H9 (cell line): ENCODE measurements at regions not wholly inside any gene's neighbourhood (a gene's known extent, or its start where the extent isn't known, plus 50 kb on each side); places are given as distances from the start of the nearest gene placed in this dataset.

Experiments
- DNase-seq: peaks from one replicate; pipeline ENCODE4 v3.0.0-alpha.2; 2017
- H2AFZ ChIP-seq: one replicate; pipeline ENCODE4 v1.6.1; 2013; ENCODE audit warnings: mild to moderate bottlenecking, low read length, control low read depth, moderate library complexity
- H2AK5ac ChIP-seq: 2 replicates; pipeline ENCODE4 v1.6.1; 2013; ENCODE audit warnings: low read length, control low read depth, mixed read lengths; ENCODE audit not compliant: insufficient read length
- H2BK120ac ChIP-seq: one replicate; pipeline ENCODE4 v1.6.1; 2013; ENCODE audit warnings: low read depth, mild to moderate bottlenecking, low read length, control low read depth, inconsistent platforms; ENCODE audit not compliant: poor library complexity, severe bottlenecking
- H2BK12ac ChIP-seq: 2 replicates; pipeline ENCODE4 v1.6.1; 2013; ENCODE audit warnings: low read length, control low read depth, mixed read lengths, low read depth; ENCODE audit not compliant: insufficient read length
- H2BK15ac ChIP-seq: 2 replicates; pipeline ENCODE4 v1.6.1; 2013; ENCODE audit warnings: low read depth, low read length, control low read depth
- H2BK20ac ChIP-seq: one replicate; pipeline ENCODE4 v1.6.1; 2013; ENCODE audit warnings: low read depth, mild to moderate bottlenecking, low read length, control low read depth, inconsistent platforms; ENCODE audit not compliant: poor library complexity, severe bottlenecking
- H2BK5ac ChIP-seq: 2 replicates; pipeline ENCODE4 v1.6.1; 2013; ENCODE audit warnings: low read length, control low read depth, mixed read lengths; ENCODE audit not compliant: insufficient read length
- H3K14ac ChIP-seq: 2 replicates; pipeline ENCODE4 v1.6.1; 2013; ENCODE audit warnings: low read length, control low read depth; ENCODE audit not compliant: insufficient read depth
- H3K18ac ChIP-seq: 2 replicates; pipeline ENCODE4 v1.6.1; 2013; ENCODE audit warnings: low read depth, mild to moderate bottlenecking, mixed read lengths, low read length, control low read depth; ENCODE audit not compliant: insufficient read length
- H3K23ac ChIP-seq: 2 replicates; pipeline ENCODE4 v1.6.1; 2013; ENCODE audit warnings: low read length, control low read depth, mixed read lengths, low read depth; ENCODE audit not compliant: insufficient read length
- H3K23me2 ChIP-seq: 2 replicates; pipeline ENCODE4 v1.6.1; 2013; ENCODE audit warnings: low read depth, mild to moderate bottlenecking, mixed read lengths, low read length, control low read depth; ENCODE audit not compliant: insufficient read length, poor library complexity, severe bottlenecking
- H3K27ac ChIP-seq: 2 replicates; pipeline ENCODE4 v1.5.1; 2013; ENCODE audit warnings: low read length, control low read depth, mixed read lengths, low read depth; ENCODE audit not compliant: insufficient read length
- H3K27me3 ChIP-seq: 2 replicates; pipeline ENCODE4 v1.6.1; 2013; ENCODE audit warnings: low read length, control low read depth, inconsistent platforms; ENCODE audit not compliant: insufficient read depth
- H3K4ac ChIP-seq: 2 replicates; pipeline ENCODE4 v1.6.1; 2013; ENCODE audit warnings: low read depth, mild to moderate bottlenecking, control low read depth, inconsistent platforms, low read length, moderate library complexity
- H3K4me1 ChIP-seq: 2 replicates; pipeline ENCODE4 v1.6.1; 2013; ENCODE audit warnings: low read length, control low read depth, inconsistent platforms; ENCODE audit not compliant: insufficient read depth
- H3K4me2 ChIP-seq: 2 replicates; pipeline ENCODE4 v1.6.1; 2013; ENCODE audit warnings: low read length, control low read depth, mixed read lengths; ENCODE audit not compliant: insufficient read length, insufficient read depth
- H3K56ac ChIP-seq: 2 replicates; pipeline ENCODE4 v1.6.1; 2013; ENCODE audit warnings: low read depth, mild to moderate bottlenecking, mixed read lengths, low read length, control low read depth; ENCODE audit not compliant: insufficient read length
- H3K79me1 ChIP-seq: 2 replicates; pipeline ENCODE4 v1.6.1; 2013; ENCODE audit warnings: low read depth, mild to moderate bottlenecking, moderate library complexity, low read length, control low read depth, inconsistent platforms; ENCODE audit not compliant: insufficient read depth, poor library complexity, severe bottlenecking
- H3K79me2 ChIP-seq: 2 replicates; pipeline ENCODE4 v1.6.1; 2013; ENCODE audit warnings: low read length, control low read depth, inconsistent platforms; ENCODE audit not compliant: insufficient read depth
- H3K9ac ChIP-seq: 2 replicates; pipeline ENCODE4 v1.6.1; 2013; ENCODE audit warnings: low read length, control low read depth, mixed read lengths; ENCODE audit not compliant: insufficient read length; ENCODE audit errors: extremely low read depth
- H3K9me3 ChIP-seq: one replicate; pipeline ENCODE4 v1.6.1; 2013; ENCODE audit warnings: low read depth, low read length, inconsistent platforms; ENCODE audit not compliant: control insufficient read depth
- H3T11ph ChIP-seq: one replicate; pipeline ENCODE4 v1.6.1; 2013; ENCODE audit warnings: mild to moderate bottlenecking, low read length, control low read depth, inconsistent platforms
- H4K20me1 ChIP-seq: one replicate; pipeline ENCODE4 v1.6.1; 2013; ENCODE audit not compliant: control insufficient read depth, insufficient read length, insufficient read depth
- H4K5ac ChIP-seq: 2 replicates; pipeline ENCODE4 v1.6.1; 2013; ENCODE audit warnings: low read depth, mild to moderate bottlenecking, mixed read lengths, low read length, control low read depth; ENCODE audit not compliant: insufficient read length
- H4K8ac ChIP-seq: replicated peaks from 2 replicates; pipeline ENCODE4 v1.6.1; 2013; ENCODE audit warnings: low read length, control low read depth, mixed read lengths, low read depth; ENCODE audit not compliant: insufficient read length
- H4K91ac ChIP-seq: 2 replicates; pipeline ENCODE4 v1.6.1; 2013; ENCODE audit warnings: low read depth, mild to moderate bottlenecking, moderate library complexity, mixed read lengths, low read length, control low read depth; ENCODE audit not compliant: insufficient read length
- H3K27ac Mint-ChIP-seq, 3 experiments: 2 replicates in 2 of 3; 3 replicates in 1 of 3; pipeline ENCODE4 v1.8.0; 2020 to 2021; ENCODE audit warnings: mixed read lengths in 3 of 3, mild to moderate bottlenecking in 1 of 3, moderate library complexity in 1 of 3
- H3K27me3 Mint-ChIP-seq: 2 replicates; pipeline ENCODE4 v1.8.0; 2021; ENCODE audit warnings: low read depth, mild to moderate bottlenecking, moderate library complexity, mixed read lengths
- H3K36me3 Mint-ChIP-seq, 3 experiments: 2 replicates in 2 of 3; 3 replicates in 1 of 3; pipeline ENCODE4 v1.8.0; 2020 to 2021; ENCODE audit warnings: low read depth in 3 of 3, mixed read lengths in 3 of 3; ENCODE audit not compliant: insufficient read depth in 1 of 3
- H3K4me1 Mint-ChIP-seq, 2 experiments: 2 replicates each; pipeline ENCODE4 v1.8.0; 2020; ENCODE audit warnings: mixed read lengths in 2 of 2
- H3K4me3 Mint-ChIP-seq, 2 experiments: 2 replicates in 1 of 2; 3 replicates in 1 of 2; pipeline ENCODE4 v1.8.0; 2020 to 2021; ENCODE audit warnings: mild to moderate bottlenecking in 2 of 2, mixed read lengths in 2 of 2, moderate library complexity in 1 of 2
- H3K9me3 Mint-ChIP-seq, 2 experiments: 2 replicates in 1 of 2; 3 replicates in 1 of 2; pipeline ENCODE4 v1.8.0; 2020; ENCODE audit warnings: mild to moderate bottlenecking in 2 of 2, mixed read lengths in 2 of 2, moderate library complexity in 1 of 2
- WGBS: extraction: QIAGEN DNeasy Blood & Tissue Kit; methylation state at CpG from one replicate; pipeline ENCODE4 v1.1.7; 2013; ENCODE audit warnings: missing lambda C conversion rate, low lambda C conversion rate, mixed read lengths; ENCODE audit not compliant: insufficient read length; ENCODE audit errors: extremely low coverage; 5-methylcytosine and 5-hydroxymethylcytosine counted together
- TF ChIP-seq, protein P1 (sequence below): fragments of 200-600 bp; sonication (generic); conservative IDR thresholded peaks from 3 replicates; pipeline ENCODE4 v1.8.0; 2021; ENCODE audit warnings: antibody characterized with exemption, mild to moderate bottlenecking

DNA sequence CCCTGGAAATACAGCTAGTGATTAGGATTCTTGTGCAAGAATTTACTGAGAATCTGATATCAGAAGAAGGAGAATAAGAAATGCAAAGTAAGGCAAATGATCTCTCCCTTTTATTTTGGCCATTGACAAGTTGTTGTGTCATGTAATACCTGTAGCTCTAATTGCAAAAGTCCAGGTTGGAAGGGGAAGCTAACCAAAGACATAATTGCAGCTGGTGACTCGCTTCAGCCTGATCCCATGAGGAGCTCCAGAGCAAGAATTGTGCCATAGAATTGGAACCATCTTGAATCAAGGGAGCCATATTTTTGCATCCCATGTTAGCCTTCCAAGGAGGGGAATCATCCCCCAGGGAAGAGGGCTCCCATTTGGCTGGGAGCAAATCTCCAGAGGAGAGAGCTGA is 149.6 kb upstream of the MOCS2 start:
- Histone ChIP-seq H3K9me3 (no peaks in the 10 kb centered on the region), H4K8ac (no peak overlapping the region), H3K9ac (no peak overlapping the region), H4K20me1 (no peaks in the 10 kb centered on the region), H3K4me1 (no peaks in the 10 kb centered on the region), H2BK15ac (no peak overlapping the region), H4K5ac (no peak overlapping the region), H2AFZ (no peak overlapping the region), H3K14ac (no peak overlapping the region; the same call in 1 of the 2 replicates), H2BK120ac (no peak overlapping the region), H3K79me2 (no peaks in the 10 kb centered on the region), H3K23ac (no peak overlapping the region), H2AK5ac (no peak overlapping the region), H2BK5ac (no peak overlapping the region), H3T11ph (no peak overlapping the region), H2BK12ac (no peak overlapping the region), H3K18ac (no peak overlapping the region), H3K4ac (no peak overlapping the region), H3K4me2 (no peak overlapping the region), H3K56ac (no peak overlapping the region), H4K91ac (no peak overlapping the region), H3K23me2 (no peaks in the 10 kb centered on the region), H3K27me3 (no peaks in the 10 kb centered on the region), H3K27ac (no peak overlapping the region), H2BK20ac (no peak overlapping the region), H3K79me1 (no peaks in the 10 kb centered on the region)
- DNase-seq: no peak
- H3K36me3 Mint-ChIP-seq: no peaks in the 10 kb centered on the region
- no peak overlapping the region for H3K27ac Mint-ChIP-seq
- no peaks in the 10 kb centered on the region; a peak in 1 of 5 replicates for H3K9me3 Mint-ChIP-seq
- WGBS: no CpG with 5 or more reads among the region's 1 CpG
- H3K4me1 Mint-ChIP-seq: no peaks in the 10 kb centered on the region
- H3K27me3 Mint-ChIP-seq: no peaks in the 10 kb centered on the region
- H3K4me3 Mint-ChIP-seq: no peak overlapping the region
- TF ChIP-seq, protein P1, sequence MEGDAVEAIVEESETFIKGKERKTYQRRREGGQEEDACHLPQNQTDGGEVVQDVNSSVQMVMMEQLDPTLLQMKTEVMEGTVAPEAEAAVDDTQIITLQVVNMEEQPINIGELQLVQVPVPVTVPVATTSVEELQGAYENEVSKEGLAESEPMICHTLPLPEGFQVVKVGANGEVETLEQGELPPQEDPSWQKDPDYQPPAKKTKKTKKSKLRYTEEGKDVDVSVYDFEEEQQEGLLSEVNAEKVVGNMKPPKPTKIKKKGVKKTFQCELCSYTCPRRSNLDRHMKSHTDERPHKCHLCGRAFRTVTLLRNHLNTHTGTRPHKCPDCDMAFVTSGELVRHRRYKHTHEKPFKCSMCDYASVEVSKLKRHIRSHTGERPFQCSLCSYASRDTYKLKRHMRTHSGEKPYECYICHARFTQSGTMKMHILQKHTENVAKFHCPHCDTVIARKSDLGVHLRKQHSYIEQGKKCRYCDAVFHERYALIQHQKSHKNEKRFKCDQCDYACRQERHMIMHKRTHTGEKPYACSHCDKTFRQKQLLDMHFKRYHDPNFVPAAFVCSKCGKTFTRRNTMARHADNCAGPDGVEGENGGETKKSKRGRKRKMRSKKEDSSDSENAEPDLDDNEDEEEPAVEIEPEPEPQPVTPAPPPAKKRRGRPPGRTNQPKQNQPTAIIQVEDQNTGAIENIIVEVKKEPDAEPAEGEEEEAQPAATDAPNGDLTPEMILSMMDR: no peak
